Mammary epithelial cell (primary cell): ENCODE measurements at regions not wholly inside any gene's neighbourhood (a gene's known extent, or its start where the extent isn't known, plus 50 kb on each side); places are given as distances from the start of the nearest gene placed in this dataset.

Experiments
- CTCF ChIP-seq, 2 donors: IDR thresholded peaks in 1 of 2; conservative IDR thresholded peaks in 1 of 2; 2 replicates each; pipeline ENCODE4 v1.5.1; 2011 to 2012; ENCODE audit warnings: inconsistent platforms in 2 of 2, low read length in 2 of 2, mild to moderate bottlenecking in 2 of 2, control low read depth in 1 of 2, low read depth in 1 of 2; ENCODE audit not compliant: insufficient read depth in 1 of 2; ENCODE audit errors: extremely low read depth in 1 of 2
- EZH2 ChIP-seq: IDR thresholded peaks from 2 replicates; pipeline ENCODE4 v1.6.1; 2012; ENCODE audit warnings: low read length, inconsistent platforms, borderline replicate concordance

- TF ChIP-seq CTCF (conservative IDR thresholded peaks at IDR 0.05 in 1 of 2, IDR thresholded peaks at IDR 0.05 in 1 of 2; ENCODE audit: extremely low read depth in 1 of 2, insufficient read depth in 1 of 2, low read depth in 1 of 2, low read length in 2 of 2) = no peak
- no peak for TF ChIP-seq EZH2
Measured at GRCh38 chr7:98515201-98515600, 101.9 kb upstream of the NPTX2 start.
